ENCODE measurements at regions not wholly inside any gene's neighbourhood (a gene's known extent, or its start where the extent isn't known, plus 50 kb on each side); places are given as distances from the start of the nearest gene placed in this dataset.
"Not testable (repeated sequence)": the region's sequence is repeated elsewhere in the genome, so short reads cannot be mapped to it uniquely, and the experiment has no call there.

DNA sequence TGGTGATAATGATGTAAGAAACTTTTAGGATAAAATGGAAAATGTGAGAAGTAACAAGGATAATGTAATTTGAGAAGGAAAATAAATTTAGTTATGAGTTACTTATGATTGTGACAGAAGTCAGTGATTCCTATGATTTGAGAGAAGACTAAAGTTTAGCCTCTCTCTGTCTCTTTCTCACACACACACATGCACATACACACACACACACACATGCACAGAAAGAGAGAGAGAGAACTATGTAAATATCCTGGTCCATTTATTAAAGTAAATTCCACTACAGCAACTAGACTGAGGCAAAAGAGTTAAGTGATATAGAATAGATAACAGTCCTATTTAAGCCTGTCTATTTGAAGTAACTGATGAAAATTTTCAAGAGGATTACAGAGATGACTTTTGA, 375.2 kb downstream of the CD109 start:
- no peak for DNase-seq

DNA sequence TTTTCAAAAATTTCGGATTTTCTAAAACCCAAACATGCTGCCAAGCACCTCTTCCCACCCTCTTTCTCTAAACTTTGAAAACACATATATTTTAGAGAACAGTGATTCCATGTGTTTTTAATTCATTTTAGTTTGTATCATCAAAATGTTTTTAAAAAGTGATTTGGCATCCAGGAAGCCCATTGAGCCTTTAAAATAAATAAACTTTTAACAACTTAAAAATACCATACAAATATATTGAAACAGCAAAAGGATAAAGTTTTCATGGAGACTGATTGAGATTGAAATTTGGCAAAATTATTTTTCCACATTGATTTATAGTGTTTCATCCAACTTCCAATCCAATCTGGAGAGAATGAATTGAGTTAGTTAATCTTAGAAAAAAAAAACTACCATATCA, 374.7 kb downstream of the CD109 start:
- DNase-seq = no peak

DNA sequence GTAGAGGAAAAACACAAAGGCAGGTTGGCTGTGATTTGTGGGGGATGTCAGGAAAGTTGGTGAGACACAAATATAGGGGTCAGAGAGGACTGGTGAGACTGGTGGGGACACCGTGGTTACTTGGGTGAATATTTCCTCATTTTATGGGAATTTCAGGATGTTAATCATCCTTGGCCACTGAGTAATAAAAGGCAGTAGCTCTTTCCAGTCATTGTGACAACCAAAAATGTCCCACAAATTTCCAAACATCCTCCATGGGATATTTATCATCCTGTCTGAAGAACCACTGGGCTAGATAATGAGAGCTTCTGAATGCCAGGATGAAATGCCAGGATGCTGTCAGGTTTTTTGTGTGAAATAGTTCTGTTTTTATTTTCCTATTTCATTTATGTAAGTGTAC, 374.1 kb downstream of the CD109 start:
- no peak for DNase-seq

DNA sequence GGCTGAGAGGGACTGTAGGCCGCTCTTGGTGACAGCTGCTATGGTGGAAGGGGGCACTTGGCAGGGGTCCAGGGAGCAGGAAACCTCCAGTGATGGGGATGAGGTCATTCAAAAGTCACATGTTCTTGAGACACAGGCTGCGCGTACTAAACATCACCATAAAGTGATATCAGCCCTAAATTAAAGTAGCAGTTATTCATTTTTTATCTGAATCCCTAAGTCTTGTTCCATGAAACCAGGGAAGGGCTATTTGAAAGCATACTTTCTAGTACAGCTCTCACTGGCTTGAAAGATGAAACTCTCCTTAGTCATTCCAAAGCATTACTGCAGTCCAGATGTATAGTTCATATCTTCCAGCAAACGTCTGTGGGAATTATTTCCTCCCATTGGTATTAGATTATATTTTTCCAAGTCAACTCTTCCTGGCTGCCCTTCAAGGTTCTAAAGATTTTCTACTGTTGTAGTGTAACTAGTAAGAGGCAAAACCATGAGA, 373.1 kb downstream of the CD109 start:
- peak; percentile 0 for DNase-seq

DNA sequence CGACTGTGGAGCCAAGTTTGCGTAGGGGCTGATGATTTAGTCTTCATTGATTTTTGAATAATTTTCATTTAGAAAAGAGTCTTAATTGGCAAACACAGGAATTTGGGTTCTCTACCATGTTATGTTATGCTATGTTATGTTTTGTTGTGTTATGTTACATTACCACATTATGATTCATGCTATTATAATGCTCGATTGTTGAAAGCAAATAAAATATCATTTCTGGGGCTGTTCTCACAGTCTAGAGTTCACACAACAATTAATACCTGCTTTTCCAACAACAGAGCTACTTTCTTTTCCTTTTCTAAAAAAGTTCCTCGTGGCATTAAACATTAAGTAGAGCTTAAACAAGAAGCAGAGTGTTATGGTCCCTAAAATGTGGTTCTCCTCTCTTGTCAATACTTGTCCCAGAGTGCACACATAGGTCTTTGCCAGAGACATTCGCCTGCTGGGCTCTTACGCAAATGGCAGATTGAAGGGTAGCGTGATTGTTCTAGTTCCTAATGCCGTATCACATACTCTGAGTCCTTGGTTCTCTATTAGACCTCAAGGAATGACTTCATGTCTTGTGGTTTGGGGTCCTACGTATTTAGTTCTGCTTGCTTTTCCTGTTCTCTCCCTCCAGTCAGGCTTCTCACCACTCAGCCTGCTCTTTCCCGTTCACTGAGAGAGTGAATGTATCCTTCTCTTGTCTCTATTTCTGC, 370.3 kb downstream of the CD109 start:
- DNase-seq = no peak

DNA sequence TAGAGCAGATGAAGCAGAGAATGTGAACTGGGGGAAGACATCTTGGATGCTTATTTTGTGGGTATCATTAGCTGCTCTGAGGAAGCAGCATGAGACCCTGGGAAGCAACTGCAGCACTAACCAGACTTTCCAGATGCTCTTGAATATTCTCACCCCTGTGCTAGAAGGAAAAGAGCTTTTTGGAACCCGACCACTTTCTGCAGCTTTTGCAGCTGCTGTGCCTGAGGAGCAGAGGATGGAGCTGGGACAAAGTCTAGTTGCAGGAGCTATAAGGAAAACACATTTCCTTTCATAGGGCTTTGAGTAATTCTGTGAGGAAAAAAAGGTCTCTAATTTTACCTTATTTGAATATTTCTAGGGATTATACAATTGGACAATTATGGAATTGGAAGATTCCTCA, 369.7 kb downstream of the CD109 start:
- no peak for DNase-seq

DNA sequence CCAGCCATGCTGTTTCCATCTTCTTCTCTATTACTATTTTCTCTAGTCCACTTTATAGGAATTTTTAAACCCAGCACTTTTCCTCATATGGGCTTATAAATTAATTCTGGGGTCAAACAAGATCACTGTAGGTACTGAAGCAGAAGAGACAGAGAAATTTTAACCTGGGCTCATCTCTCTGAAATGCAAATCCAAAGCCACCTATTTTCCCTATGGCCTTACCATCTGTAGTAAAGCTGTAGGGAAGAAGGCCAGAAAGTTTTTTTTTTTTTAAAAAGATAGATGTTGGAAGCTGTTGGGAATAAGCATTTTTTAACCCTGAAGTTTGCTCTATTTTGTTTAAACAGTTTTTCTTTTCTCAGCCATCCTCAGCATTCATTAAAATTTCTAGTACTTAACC, 367.4 kb downstream of the CD109 start:
- no peak for DNase-seq

DNA sequence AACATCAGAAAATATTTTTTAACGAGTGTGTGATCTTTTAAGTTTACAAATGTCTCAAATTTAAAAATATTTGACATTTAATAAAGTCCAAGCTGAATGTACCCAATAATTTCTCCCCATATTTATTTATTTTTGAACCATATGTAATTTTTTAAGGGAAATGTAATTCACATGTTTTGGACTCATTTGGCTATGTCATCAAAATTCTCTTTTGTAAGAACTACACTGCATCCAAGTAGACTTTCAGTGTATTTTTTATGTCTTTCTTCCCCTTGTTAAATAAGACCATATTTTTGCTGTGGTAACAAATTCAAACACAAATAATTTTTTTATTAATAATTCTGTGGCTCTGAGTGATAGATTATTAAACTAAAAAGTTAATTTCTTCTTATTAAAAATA, 365.2 kb downstream of the CD109 start:
- DNase-seq = no peak

DNA sequence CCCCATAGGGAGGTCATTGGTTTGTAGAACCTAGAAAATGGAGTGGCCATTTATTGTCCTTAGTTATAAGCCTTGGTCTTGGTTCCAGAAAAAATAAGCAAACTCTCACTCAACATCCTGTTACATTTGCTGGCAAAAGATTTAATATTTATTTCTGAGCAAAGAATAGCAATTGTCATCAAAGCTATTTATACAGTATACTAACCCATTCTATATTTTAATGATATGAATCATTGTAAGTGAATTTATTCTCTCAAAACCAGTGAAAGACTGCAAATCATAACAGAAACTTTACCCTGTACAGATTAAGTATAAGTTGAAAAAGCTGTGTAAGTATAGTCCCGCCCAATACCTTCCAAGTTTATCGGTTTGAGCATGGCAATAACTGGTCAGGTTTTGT, 364.4 kb downstream of the CD109 start:
- DNase-seq = no peak

DNA sequence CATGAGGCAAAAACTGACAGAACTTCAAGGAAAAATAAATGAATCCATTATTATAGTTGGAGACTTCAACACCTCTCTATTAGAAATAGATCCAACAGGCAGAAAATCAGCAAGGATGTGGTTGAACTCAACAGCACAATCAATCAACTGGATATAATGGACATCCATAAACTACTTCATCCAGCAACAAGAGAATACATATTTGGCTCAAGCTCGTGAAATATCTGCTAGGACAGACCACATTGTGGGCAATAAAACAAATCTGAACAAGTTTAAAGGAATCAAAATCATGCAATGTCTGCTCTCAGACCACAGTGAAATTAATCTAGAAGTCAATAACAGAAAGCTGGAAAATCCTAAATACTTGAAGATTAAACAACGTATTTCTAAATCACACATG, 362.6 kb downstream of the CD109 start:
- DNase-seq = no peak

DNA sequence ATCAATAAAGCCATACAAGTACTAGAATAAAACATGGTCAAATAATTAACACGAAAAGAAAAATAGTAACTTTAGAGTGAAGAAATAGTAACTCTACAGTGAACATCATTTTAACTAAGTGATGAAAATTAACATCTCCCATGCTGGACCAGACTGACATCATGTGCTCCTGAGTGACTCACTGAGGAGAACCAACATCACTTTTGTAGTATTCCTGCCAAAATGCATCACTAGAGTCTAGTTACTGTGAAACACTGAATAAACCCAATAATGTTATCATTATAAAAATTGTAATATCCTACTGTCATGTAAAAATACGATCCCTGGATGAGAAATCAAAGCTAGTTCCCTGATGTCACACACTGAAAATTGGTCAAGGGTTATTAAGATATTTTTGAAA, 361.3 kb downstream of the CD109 start:
- no peak for DNase-seq

DNA sequence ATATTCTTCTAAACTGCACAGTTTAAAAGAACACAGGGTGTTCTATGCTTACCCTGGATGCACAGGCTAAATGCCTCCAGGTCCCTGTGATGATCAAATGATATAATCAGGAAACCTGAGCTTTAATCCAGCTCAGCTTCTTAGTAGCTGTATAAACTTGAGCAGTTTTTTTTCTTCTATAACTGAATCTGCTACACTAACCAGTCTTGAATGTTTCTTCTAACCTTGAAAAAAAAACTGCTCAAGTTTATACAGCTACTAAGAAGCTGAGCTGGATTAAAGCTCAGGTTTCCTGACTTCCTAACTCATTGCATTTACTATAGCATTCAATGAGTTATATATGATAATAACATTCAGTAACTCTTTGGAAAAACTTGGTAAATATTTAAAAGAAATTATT, 358.2 kb downstream of the CD109 start:
- no peak for DNase-seq

DNA sequence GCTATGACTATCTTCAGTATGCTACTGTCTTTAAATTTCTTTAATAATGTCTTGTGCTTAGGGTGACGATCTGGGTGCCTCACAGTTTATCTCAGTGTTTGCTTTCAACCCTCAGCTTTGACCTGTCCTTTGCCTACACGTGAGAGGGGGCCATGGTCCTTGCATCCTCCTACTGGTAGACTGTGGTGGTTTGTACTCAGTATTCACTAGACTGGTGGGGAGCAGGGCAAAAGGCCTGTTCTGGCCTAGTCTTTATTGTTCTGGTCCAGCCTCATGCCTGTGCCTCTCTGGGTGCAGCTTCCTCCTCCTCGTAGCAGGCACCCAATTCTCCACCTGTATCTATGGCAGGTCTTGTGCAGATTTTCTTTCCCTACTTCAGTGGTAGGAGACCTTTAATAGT, 354.9 kb downstream of the CD109 start:
- no peak for DNase-seq

DNA sequence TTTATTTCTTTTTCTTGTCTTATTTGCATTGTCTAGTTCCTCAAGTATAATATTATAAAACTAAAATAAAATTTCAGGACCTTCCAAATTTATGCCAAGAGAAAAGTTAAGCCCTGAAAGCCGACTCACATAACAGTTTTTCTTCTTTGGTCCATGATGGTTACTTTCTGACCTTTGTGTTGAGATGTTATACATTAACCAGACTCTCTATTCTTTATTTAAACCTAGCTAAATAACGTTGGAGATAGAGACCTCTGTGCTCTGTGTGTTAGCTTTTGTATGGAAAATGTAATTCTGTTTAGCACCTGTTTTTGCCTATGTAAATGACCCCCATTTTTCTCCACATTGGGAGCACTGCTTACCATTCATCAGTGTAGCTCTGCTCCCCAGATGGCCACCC, 352.4 kb downstream of the CD109 start:
- no peak for DNase-seq

DNA sequence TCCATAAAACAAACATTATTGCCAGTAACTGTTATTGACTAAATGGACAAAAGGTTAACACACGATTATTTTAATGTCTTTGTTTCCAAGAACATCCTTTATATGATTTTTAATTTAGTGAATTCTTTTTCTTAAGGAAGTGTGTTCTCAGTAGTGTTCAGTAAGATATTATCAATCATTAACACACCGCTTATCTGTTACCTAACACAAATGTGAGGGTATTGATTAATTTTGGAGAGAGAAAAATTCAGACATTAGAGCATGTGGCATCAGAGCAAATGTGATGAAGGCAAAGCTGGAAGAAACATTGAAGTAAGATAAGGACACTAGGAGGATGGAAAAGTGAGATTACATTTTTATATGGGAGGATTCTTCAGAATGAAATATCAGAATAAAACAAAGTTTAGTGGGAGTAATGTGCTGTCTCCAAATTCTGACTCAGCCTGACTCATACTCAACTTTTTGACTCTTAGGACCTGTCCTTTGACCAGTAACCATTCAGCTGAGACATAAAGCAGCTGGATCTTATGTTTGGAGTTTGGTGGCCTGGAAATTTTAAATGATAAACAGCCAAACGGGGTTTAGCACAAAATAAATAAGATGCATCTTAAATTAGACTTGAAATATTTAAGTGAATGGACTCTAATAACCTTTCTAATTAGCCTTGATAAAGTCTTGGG, 348.6 kb downstream of the CD109 start:
- no peak for DNase-seq

DNA sequence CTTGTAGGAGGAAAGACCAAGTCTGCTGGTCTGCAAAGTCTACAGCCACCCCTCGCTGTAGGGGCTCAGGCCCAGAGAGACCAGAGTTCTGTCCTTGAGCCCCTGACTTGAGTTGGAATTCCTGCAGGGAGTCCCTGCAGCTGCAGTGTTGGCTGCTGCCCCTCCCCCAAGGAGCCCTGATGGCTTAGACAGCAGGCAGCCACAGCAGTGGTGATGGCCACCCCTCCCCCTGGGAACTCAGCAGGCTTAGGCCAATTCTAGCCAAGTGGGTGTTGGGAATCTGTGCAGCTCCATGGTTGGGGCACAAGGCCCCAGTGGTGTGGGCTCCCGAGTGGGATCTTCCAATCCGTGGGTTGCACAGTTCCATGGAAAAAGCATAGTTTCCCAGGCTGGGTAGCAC, 345.4 kb downstream of the CD109 start:
- no peak for DNase-seq

DNA sequence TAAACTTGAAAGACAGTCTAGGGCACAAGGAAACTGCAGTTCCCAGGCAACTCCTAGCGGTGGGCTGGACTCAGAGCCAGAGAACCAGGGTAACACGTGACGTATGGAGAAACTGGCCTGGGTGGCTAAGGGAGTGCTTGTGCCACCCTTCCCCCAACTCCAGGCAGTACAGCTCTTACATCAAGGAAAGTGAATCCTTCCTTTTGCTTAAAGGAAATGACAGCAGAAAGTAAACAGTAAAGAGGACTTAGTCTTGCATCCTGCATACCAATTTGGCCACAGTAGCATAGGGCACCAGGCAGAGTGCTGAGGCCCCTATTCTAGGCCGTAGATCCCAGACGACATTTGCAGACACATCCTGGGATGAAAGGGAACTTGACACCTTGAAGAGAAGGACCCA, 322.8 kb downstream of the CD109 start:
- DNase-seq = no peak

DNA sequence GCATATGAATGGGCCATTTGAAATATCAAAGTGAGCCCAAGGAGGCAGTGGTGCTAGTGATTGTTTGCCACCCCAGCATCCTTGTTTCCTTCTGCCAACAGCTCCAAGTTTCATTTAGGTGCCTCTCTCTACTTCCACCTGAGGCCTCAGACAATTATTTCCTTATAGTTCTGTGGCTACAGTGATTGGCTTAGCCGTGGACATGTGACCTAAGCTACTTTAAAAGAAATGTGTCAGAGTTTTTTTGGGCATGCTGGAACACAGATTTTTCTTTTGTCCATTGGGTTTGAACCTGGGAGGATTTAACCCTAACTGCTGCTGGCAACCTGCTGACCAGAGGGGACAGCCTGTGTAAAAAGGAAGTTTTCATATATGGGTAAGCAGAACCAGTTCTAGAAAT, 319.4 kb downstream of the CD109 start:
- no peak for DNase-seq

DNA sequence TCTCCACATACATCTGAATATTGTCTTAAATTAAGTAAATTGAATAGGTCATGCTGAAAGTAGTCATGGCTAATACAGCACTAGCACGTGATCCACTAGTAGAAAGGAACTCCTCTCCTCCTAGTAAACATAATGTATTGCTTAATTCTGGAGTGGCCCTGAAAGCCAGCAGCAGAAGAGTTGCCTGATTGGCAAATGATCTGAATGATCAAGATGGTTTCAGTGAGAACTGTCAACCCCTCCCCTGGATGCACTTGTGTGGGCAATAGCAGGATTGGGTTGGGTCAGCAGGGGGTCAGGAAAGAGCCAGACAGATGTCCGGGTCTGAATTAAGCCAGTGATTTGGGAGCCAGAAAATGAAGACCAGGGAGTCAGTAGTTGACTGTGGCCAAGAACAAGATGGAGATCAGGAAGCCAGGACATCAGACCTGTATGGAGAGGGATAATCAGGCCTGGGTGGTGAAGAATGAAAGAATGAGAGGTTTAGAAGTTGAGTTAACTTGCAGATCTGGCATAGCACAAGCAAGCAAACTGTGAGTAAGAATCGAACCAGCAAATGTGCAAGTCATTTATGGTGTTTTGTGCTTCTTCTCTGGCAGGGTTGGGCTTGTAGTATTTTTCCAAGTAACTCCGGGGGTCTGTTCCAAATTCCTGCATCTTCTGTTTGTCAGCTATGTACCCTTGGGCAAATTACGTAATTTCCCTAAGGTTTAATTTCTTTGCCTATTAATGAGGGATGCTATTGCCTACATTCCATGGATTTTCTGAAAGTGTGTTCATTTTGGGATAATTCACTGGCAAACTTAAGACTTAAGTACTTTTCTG, 304.9 kb downstream of the CD109 start:
- DNase-seq = no peak

DNA sequence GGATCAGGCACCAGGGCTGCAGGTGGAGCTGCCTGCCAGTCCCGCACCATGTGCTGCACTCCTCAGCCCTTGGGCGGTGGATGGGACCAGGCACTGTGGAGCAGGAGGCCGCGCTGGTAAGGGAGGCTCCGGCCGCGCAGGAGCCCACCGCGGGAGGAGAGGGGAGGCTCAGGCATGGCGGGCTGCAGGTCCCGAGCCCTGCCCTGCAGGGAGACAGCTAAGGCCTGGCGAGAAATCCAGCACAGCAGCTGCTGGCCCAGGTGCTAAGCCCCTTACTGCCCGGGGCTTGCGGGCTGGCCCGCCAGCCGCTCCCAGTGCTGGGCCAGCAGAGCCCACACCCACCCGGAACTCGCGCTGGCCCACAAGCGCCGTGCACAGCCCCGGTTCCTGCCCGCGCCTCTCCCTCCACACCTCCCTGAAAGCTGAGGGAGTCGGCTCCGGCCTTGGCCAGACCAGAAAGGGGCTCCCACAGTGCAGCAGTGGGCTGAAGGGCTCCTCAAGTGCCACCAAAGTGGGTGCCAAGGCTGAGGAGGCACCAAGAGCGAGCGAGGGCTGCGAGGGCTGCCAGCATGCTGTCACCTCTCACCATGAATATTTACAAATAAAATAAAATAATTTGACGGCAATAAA, 294.7 kb downstream of the CD109 start:
- not testable (repeated sequence) for DNase-seq

DNA sequence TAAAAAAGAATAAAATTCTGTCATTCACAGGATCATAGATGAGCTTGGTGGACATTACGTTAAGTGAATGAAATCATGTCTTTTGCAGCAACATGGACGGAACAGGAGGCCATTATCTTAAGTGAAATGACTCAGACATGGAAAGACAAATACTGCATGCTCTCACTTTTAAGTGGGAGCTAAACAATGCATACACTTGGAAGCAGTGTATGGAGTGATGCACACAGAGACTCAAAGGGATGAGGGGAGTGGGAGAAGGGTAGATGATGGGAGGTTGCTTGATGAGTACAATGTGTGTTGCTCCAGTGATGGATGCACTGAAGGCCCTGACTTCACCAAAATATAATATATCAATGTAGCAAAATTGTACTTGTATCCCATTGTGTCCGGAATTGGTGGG, 293.4 kb downstream of the CD109 start:
- DNase-seq = no peak

DNA sequence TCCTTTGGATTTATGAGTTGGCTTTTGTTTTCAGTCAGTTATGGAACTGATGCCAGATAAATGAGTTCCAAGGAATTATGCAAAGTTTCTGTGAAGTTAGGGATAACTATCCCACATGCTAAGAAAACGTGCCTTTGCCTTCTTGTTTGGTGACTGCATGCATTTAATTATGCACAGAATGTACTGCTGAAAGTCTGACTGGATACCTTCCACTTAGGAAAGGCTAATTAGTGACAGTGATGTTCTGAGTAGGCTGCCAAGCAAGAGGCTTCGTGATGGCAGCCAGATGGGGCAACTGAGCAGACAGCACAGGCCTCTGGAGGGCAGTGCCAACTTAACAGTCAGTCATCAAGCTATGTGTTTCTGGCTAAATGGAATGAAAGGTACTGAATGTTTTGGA, 289.9 kb downstream of the CD109 start:
- no peak for DNase-seq

DNA sequence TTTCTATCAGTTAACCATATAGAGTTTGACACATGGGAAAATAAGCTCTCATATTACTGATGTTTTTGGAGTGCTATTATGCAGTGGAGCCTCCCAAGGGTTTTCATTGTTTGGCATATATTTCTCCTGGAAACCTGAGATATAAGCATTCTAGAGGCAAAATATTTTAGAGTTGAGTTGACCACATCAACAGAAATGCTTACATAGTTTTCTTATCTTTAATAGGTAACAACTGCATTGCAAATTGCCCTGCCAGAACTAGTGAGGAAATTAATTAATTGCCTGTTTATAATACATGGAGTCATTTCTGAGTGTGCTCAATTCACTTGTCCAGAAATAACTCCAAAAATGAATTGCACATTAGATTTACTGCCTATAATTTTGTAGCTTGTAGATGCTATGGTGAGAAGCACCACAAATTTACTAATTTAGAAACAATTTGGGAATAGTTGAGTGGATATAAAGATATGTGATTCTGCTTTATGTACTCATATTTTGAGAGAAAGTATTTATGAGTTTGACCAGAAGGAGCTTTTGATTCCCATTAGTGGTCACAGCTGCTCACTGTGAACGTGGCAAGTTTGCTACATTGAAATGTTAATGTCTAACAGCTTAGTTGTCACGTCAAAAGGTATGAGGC, 288.7 kb downstream of the CD109 start:
- DNase-seq = no peak

All from SHP77 (cell line).